Activated CD4-positive, alpha-beta T cell treated with anti-CD3 and anti-CD28 coated beads for 48 hours (primary cell): ENCODE measurements at regions not wholly inside any gene's neighbourhood (a gene's known extent, or its start where the extent isn't known, plus 50 kb on each side); places are given as distances from the start of the nearest gene placed in this dataset.

ENCODE experiments used
- DNase-seq: peaks from one replicate; pipeline ENCODE4 v3.0.0-alpha.2; 2020

GRCh38 chr7:88700725-88701124, 58.8 kb upstream of the ZNF804B start:
- no peak for DNase-seq

GRCh38 chr7:88694207-88694606, 65.3 kb upstream of the ZNF804B start:
- DNase-seq: no peak

DNA sequence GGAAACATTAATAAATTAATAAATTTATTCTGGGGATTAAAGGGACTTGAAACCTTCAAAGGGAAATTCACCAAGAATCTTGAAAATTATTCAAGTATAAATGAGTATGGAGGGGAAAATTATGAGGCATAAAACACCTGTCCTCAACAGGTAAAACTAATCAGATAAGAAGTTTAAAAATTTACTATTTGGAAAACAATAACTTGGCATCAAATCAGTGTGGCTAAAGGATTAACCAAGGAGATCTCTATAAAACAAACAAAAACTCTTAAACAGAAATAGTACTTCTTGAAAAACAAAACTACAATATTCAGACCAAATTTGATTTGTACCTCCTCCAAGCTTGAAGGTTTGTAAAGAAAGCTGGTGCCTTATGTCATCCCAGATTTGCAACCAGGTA, 66.4 kb upstream of the ZNF804B start:
- no peak for DNase-seq

DNA sequence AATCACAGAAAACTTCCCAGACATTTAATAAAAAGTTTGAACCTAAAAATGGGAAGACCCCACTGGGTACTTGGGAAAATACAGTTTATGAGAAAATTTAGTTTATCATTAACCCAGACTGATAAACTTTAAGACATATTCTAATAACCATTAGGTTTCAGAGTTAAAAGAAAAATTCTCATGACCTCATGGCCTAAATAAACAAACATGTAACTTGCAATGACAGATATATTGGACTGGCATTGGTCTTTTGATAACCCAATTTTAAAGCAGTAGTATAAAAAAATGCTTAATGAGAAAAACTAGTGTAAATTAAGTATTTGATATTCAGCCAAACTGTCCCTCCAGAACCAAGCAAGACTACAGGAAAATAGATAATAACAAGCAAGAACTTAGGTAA, 67.0 kb upstream of the ZNF804B start:
- no peak for DNase-seq

GRCh38 chr7:88689821-88690220, 69.7 kb upstream of the ZNF804B start:
- no peak for DNase-seq

GRCh38 chr7:88688222-88688621, 71.3 kb upstream of the ZNF804B start:
- DNase-seq: no peak

GRCh38 chr7:88686468-88687229, 72.9 kb upstream of the ZNF804B start:
- no peak for DNase-seq

DNA sequence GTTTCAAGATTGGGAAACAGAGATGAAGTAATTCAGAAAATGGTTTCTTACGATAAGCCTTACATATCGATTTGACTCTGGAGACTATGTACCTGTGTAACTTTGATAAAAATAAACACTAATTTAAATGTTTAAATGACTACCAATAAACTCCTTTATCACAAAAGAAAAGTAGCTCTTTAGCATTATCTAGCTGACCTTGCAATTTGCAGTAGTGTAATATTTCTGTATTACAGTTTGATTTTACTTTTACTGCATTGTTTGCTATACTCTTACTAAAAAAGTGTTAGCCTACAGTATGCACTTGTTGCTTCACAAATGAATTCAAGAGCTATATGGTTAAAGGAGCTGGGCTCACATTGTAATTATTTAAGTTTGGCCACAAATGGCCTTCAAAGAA, 77.8 kb upstream of the ZNF804B start:
- DNase-seq: no peak

DNA sequence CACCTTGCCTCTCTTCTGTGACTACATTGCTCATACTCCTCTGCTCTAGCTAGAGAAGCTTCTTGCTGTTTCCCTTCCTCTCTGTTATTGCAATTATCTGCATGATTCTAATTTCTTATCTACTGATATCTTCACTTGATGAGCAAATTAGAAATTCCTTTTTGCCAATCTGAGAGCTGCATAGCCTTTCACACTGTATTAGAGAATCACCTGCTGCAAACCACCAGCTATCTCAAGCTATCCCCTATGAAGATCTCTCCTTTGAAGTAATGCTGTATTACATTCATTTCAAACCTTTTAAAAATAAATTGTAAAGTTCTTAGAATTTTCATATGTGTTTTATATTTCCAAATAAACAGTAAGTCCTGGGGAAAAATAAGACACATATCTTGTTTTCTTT, 89.0 kb upstream of the ZNF804B start:
- DNase-seq: no peak

GRCh38 chr7:88669913-88670312, 89.6 kb upstream of the ZNF804B start:
- no peak for DNase-seq

- no peak for DNase-seq
These were observed 90.9 kb upstream of the ZNF804B start for GRCh38 chr7:88668591-88668990.

DNA sequence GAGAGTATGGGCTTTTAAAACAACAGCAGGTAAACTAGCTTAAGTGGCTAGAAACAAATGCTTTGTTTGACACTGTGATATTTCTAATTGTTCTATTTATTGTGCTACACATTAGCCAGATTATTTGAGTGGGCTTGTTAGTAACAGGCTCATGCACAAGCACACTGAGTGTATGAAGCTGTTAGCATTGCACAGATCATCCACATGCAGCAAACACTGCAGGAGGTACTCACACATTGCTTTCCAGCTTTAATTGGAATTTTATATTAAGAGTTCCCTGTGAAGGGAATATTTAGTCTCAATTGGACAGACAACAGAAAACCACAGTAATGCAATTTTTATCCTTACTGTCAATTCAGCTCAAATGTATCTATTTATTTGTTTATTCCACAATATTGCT, 92.9 kb upstream of the ZNF804B start:
- no peak for DNase-seq

GRCh38 chr7:88665892-88666514, 93.5 kb upstream of the ZNF804B start:
- DNase-seq: no peak

- DNase-seq: no peak
These were observed 94.8 kb upstream of the ZNF804B start for GRCh38 chr7:88664630-88665233.

DNA sequence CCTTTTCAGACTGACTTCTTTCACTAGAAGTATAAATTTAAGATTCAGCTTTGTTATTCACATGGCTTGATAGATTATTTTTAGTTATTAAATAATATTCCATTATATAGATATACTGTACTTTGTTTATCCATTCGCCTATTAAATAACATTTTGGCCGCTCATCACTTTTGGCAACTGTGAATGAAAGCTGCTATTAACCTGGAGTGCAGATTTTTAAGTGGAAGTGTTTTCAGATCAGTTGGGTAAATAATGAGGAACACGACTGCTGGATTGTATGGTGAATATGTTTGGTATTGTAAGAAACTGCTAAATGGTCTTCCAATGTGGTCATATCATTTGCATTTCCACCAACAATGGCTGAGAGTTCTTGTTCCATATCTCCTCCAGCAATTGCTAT, 97.6 kb upstream of the ZNF804B start:
- DNase-seq: no peak

GRCh38 chr7:88647825-88648224, 111.7 kb upstream of the ZNF804B start:
- DNase-seq: no peak

GRCh38 chr7:88638583-88638982, 120.9 kb upstream of the ZNF804B start:
- no peak for DNase-seq

DNA sequence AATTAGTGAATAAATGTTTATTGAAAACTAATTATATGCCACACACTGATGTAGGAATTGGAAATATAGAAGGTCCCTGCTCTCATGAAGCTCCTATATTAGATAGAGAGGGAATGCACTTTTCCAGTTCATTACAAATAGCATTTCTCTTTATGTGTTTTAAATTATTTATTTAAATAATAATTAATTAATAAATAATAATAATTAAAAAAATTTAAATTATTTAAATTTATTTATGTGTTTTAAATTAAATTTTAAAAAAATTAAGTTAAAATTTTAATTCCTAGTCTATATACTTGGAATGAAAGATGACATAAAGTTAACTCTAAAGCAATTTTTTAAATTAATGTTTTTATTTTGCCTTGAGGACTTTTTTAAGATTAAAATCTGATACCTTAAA, 121.7 kb upstream of the ZNF804B start:
- no peak for DNase-seq

DNA sequence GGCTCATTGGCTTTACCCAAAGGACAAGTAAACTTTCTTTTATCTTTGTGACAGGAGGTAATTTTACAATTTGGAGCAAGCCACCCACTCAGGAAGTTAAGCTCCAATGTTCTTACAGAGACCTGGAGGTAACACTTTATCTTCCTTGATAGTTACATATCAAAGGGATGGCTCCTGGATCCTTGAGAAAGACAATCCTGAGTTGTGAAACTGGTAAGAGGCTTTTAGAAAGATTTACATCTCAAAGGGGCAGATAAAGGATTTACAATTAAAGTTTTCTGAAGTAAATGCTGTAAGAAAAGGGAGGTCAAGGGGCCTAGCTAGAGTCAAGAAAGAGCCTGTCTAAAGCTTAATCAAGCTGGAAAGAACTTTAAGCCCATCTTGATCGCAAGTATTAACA, 124.4 kb upstream of the ZNF804B start:
- DNase-seq: no peak

GRCh38 chr7:88629559-88629958, 129.9 kb upstream of the ZNF804B start:
- no peak for DNase-seq

DNA sequence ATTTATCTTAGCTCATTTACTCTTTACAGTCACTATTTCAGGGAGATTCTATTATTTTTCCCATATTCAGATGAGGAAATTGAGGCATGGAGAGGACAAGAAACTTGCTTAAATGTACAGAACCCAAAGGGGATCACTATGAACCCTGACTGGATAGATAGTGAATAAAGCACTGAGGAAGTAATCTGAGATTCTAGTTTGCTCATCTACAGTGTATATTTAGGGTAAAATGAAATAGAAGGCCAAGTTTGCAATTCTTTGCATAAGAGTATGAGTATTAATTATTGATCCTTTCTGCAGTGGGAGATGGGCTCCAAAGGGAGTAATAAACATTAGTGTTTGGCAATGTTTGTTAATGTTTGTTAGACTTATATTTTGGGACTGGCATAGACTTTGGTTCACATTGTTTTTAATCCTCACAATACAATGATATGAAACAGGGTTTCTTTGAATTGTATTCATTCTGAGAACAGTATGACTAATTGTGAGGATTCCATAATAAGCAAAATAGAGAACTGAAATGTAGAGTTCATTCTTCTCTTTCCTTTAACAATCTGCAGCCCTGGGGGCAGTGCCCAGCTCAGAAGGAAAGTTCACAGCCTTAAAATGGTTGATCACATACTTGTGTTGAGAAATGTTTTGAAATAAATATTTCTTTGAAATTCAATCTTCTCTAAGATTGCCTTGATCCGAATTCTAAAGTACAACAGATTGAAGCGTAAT, 131.0 kb upstream of the ZNF804B start:
- no peak for DNase-seq

- DNase-seq: no peak
These were observed 142.3 kb upstream of the ZNF804B start for GRCh38 chr7:88617185-88617584.

DNA sequence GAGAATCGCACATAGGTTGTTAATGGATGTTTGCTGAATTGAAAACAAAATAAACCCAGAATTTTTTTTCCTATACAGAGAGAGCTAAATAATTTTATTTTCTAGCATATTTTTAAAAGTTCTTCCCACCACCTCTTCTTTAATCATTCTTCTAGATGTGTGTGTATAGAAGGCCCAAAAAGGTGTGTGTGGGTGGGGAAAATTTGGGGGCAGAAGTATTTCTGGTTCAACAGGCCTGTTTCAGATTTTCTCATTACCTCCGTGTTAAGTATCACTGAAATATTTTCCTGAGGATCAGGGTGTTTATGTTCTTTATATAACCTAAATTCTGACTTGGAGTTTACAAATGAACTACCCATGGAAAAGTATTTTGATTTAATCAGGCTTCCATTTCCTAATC, 144.2 kb upstream of the ZNF804B start:
- no peak for DNase-seq

GRCh38 chr7:88614736-88615135, 144.8 kb upstream of the ZNF804B start:
- DNase-seq: no peak
